Endothelial cell of umbilical vein (primary cell): ENCODE measurements at regions not wholly inside any gene's neighbourhood (a gene's known extent, or its start where the extent isn't known, plus 50 kb on each side); places are given as distances from the start of the nearest gene placed in this dataset.
"Not testable (repeated sequence)": the region's sequence is repeated elsewhere in the genome, so short reads cannot be mapped to it uniquely, and the experiment has no call there.

ENCODE experiments used
- BruUV-seq: library from RNA; stranded (reverse); fragments of 400-500 nt; replicated peaks from 2 replicates; lab custom pipeline; 2021; lab: Mats Ljungman, UMichigan
- CTCF ChIA-PET: fragments of 300-600, 350-600 bp; sonication (Branson Sonifier 250); formaldehyde crosslinking; loops from one replicate; lab custom pipeline; 2021; ENCODE audit warnings: antibody characterized with exemption, inconsistent platforms; lab: Charles Lee
- POLR2A ChIA-PET: fragments of 300-600, 350-600 bp; sonication (Branson Sonifier 250); formaldehyde crosslinking; loops from one replicate; lab custom pipeline; 2021; ENCODE audit warnings: antibody characterized with exemption, inconsistent platforms; lab: Charles Lee
- DNase-seq: peaks from one replicate; pipeline ENCODE4 v3.0.0-alpha.2; 2011; ENCODE audit warnings: low read depth, low spot score
- FAIRE-seq: peaks from 2 replicates; lab custom pipeline; 2011; peaks lifted over from hg19 to GRCh38; lab: Jason Lieb, UNC
- H2AFZ ChIP-seq: 2 replicates; pipeline ENCODE4 v1.6.0; 2012; ENCODE audit warnings: low read depth, low read length, control low read depth, inconsistent platforms
- H3K27ac ChIP-seq: 2 replicates; pipeline ENCODE4 v1.5.1; 2011; ENCODE audit warnings: low read depth, mild to moderate bottlenecking, control low read depth, low read length, moderate library complexity; ENCODE audit not compliant: insufficient read depth
- H3K27me3 ChIP-seq, 2 experiments: 2 replicates each; pipeline versions ENCODE4 v1.6.0 to v1.6.1; 2011; ENCODE audit warnings: low read length in 2 of 2, mixed read lengths in 1 of 2; ENCODE audit not compliant: control insufficient read depth in 2 of 2, insufficient read depth in 2 of 2
- H3K36me3 ChIP-seq, 2 experiments: 2 replicates in 1 of 2; 3 replicates in 1 of 2; pipeline ENCODE4 v1.5.1; 2011; ENCODE audit warnings: low read length in 2 of 2, mild to moderate bottlenecking in 1 of 2, moderate library complexity in 1 of 2; ENCODE audit not compliant: control insufficient read depth in 2 of 2, insufficient read depth in 2 of 2; ENCODE audit errors: extremely low read depth in 1 of 2
- H3K4me1 ChIP-seq: 3 replicates; pipeline ENCODE4 v1.5.1; 2011; ENCODE audit warnings: mild to moderate bottlenecking, low read length; ENCODE audit not compliant: control insufficient read depth, insufficient read depth; ENCODE audit errors: extremely low read depth
- H3K4me2 ChIP-seq: 2 replicates; pipeline ENCODE4 v1.6.1; 2011; ENCODE audit warnings: low read length, control low read depth, mixed read lengths; ENCODE audit not compliant: insufficient read depth
- H3K4me3 ChIP-seq, 3 experiments: fragments of 200-600 bp in 1 of 3; sonication (generic), shearing (Covaris generic) in 1 of 3; replicated peaks in 1 of 3; 2 replicates each; pipeline ENCODE4 v1.5.1; 2011 to 2016; ENCODE audit warnings: control low read depth in 3 of 3, low read length in 3 of 3, mild to moderate bottlenecking in 2 of 3, inconsistent platforms in 1 of 3, low read depth in 1 of 3, moderate library complexity in 1 of 3; ENCODE audit not compliant: insufficient read depth in 1 of 3
- H3K79me2 ChIP-seq: 2 replicates; pipeline ENCODE4 v1.6.0; 2012; ENCODE audit warnings: low read length, inconsistent platforms; ENCODE audit not compliant: control insufficient read depth, insufficient read depth
- H3K9ac ChIP-seq: replicated peaks from 2 replicates; pipeline ENCODE3; 2011; ENCODE audit warnings: low read length, control low read depth; ENCODE audit not compliant: insufficient read depth; ENCODE audit errors: extremely low read depth
- H3K9me1 ChIP-seq: replicated peaks from 3 replicates; pipeline ENCODE4 v1.6.0; 2011; ENCODE audit warnings: mild to moderate bottlenecking, low read length; ENCODE audit not compliant: control insufficient read depth, insufficient read depth; ENCODE audit errors: extremely low read depth
- H3K9me3 ChIP-seq: replicated peaks from 2 replicates; pipeline ENCODE4 v1.5.1; 2012; ENCODE audit warnings: low read length, inconsistent platforms; ENCODE audit not compliant: control insufficient read depth, insufficient read depth
- H4K20me1 ChIP-seq: replicated peaks from 2 replicates; pipeline ENCODE3; 2011; ENCODE audit warnings: mild to moderate bottlenecking, low read length; ENCODE audit not compliant: control insufficient read depth, insufficient read depth; ENCODE audit errors: extremely low read depth
- CTCF ChIP-seq, 2 donors: IDR thresholded peaks; 1 replicate in 1 of 2; 2 replicates in 1 of 2; pipeline ENCODE4 v1.5.1; 2011; ENCODE audit warnings: low read length in 2 of 2, mild to moderate bottlenecking in 2 of 2, moderate library complexity in 2 of 2, control low read depth in 1 of 2, inconsistent platforms in 1 of 2, low read depth in 1 of 2; ENCODE audit not compliant: insufficient read depth in 1 of 2; ENCODE audit errors: extremely low read depth in 1 of 2
- EZH2 ChIP-seq: IDR thresholded peaks from 2 replicates; pipeline ENCODE4 v1.6.1; 2012; ENCODE audit warnings: borderline replicate concordance, low read depth, mild to moderate bottlenecking, moderate library complexity, low read length, inconsistent platforms; ENCODE audit not compliant: severe bottlenecking
- FOS ChIP-seq: IDR thresholded peaks from 2 replicates; pipeline ENCODE4 v1.6.1; 2011; ENCODE audit warnings: mild to moderate bottlenecking, low read length, moderate library complexity, borderline replicate concordance; ENCODE audit not compliant: insufficient read depth
- GATA2 ChIP-seq: IDR thresholded peaks from 2 replicates; pipeline ENCODE4 v1.7.0; 2011; ENCODE audit warnings: low read depth, mild to moderate bottlenecking, moderate library complexity, mixed read lengths, low read length; ENCODE audit not compliant: insufficient read length, insufficient read depth
- JUN ChIP-seq: IDR thresholded peaks from 2 replicates; pipeline ENCODE4 v1.6.1; 2011; ENCODE audit warnings: borderline replicate concordance, low read depth; ENCODE audit not compliant: insufficient read length, insufficient read depth
- MAX ChIP-seq: IDR thresholded peaks from 2 replicates; pipeline ENCODE4 v1.6.1; 2011; ENCODE audit not compliant: insufficient read depth, insufficient read length
- MYC ChIP-seq: IDR thresholded peaks from one replicate; pipeline ENCODE4 v1.6.1; 2011; ENCODE audit warnings: mild to moderate bottlenecking, low read depth, low read length
- POLR2A ChIP-seq: IDR thresholded peaks from 2 replicates; pipeline ENCODE4 v1.6.1; 2012; ENCODE audit warnings: low read depth, mild to moderate bottlenecking, control low read depth, low read length
- POLR2AphosphoS5 ChIP-seq: IDR thresholded peaks from 2 replicates; pipeline ENCODE4 v1.6.1; 2012; ENCODE audit warnings: low read depth, mild to moderate bottlenecking, control low read depth, low read length, moderate library complexity; ENCODE audit not compliant: insufficient read depth
- dilution Hi-C: fragments of 300-500 bp; cut with MboI; formaldehyde crosslinking; loops from one replicate; pipeline ENCODE4 v1.15.0; 2019; ENCODE audit warnings: low sequenced_read_pairs; ENCODE audit not compliant: extremely low pct_ligation_motif_present
- intact Hi-C: fragments of 100-400 bp; cut with micrococcal nuclease; formaldehyde crosslinking; loops from one replicate; pipeline ENCODE4 v1.10.0; 2022

DNA sequence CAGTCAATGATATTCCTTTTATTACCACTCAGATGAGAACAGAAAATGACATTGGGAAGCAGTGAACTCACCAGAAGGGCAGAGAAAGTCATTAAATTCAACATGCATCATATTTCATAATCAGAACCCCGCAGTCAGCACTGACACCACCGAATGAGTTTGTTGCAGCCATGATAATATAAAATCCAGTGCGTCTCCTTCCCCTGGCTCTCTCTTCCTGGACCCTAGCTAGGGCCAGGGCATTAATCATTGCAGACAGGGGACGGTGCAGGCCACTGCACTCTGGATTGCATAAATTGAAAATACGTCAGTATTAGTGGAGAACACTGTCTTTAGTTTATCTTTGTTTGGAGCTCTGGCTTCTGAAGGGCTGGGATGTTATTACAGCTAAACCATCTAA lies 931.5 kb downstream of the TYW1 start:
- no peaks in the 10 kb centered on the region for H3K4me1 ChIP-seq
- no peak overlapping the region for H3K4me2 ChIP-seq
- intact Hi-C loops, result no loop called here
- no peaks in the 10 kb centered on the region for H3K9me1 ChIP-seq
- no peak overlapping the region for H3K9ac ChIP-seq
- no peaks in the 10 kb centered on the region for H4K20me1 ChIP-seq
- no peak for TF ChIP-seq CTCF (IDR thresholded peaks at IDR 0.05; ENCODE audit: extremely low read depth in 1 of 2, insufficient read depth in 1 of 2, low read depth in 1 of 2, low read length in 2 of 2)
- no peak for TF ChIP-seq MYC
- TF ChIP-seq GATA2, result no peak
- no peak for TF ChIP-seq JUN
- TF ChIP-seq MAX, result no peak
- TF ChIP-seq FOS, result no peak
- TF ChIP-seq POLR2A, result no peak
- no peak for TF ChIP-seq EZH2
- no peak for TF ChIP-seq POLR2AphosphoS5
- H3K27ac ChIP-seq, result no peak overlapping the region
- POLR2A ChIA-PET, result no interaction called here
- no peaks in the 10 kb centered on the region for H3K27me3 ChIP-seq
- H3K4me3 ChIP-seq, result no peak overlapping the region
- H3K36me3 ChIP-seq, result no peaks in the 10 kb centered on the region
- H3K79me2 ChIP-seq, result no peaks in the 10 kb centered on the region
- DNase-seq (no peak), FAIRE-seq (no peak)
- CTCF ChIA-PET, result no interaction called here
- BruUV-seq, result no TSS peak
- H2AFZ ChIP-seq, result no peak overlapping the region
- dilution Hi-C loops, result no loop called here
- H3K9me3 ChIP-seq, result peaks cover 2% of the 10 kb centered on the region

- CTCF ChIA-PET, H2AFZ ChIP-seq, H3K4me1 ChIP-seq, H3K4me2 ChIP-seq, H3K27ac ChIP-seq, dilution Hi-C loops, FAIRE-seq, BruUV-seq, POLR2A ChIA-PET, H4K20me1 ChIP-seq, H3K9me1 ChIP-seq, H3K36me3 ChIP-seq, H3K9me3 ChIP-seq, H3K9ac ChIP-seq, H3K27me3 ChIP-seq, intact Hi-C loops, DNase-seq, H3K79me2 ChIP-seq, H3K4me3 ChIP-seq: not testable (repeated sequence)
Measured at GRCh38 chr7:67936447-67936846, 939.8 kb downstream of the TYW1 start.
